Stimulated activated naive B cell treated with anti-CD40 and anti-IgM and Interleukin-4, amounts not matched to agents 10 μg/mL and 1 μg/mL and 100 μg/mL, for 72 hours (primary cell): ENCODE measurements at regions not wholly inside any gene's neighbourhood (a gene's known extent, or its start where the extent isn't known, plus 50 kb on each side); places are given as distances from the start of the nearest gene placed in this dataset.

Source experiments
- ATAC-seq, 2 donors: fragments of 150-1000 bp; cut with Tn5 transposase; replicated peaks; 2 replicates each; pipeline ENCODE4 v1.10.0; 2021; ENCODE audit warnings: moderate library complexity in 1 of 2
- DNase-seq: peaks from one replicate; pipeline ENCODE4 v3.0.0; 2021
- H3K27ac Mint-ChIP-seq: one replicate; pipeline ENCODE4 v1.8.0; 2022; ENCODE audit warnings: mild to moderate bottlenecking, mixed read lengths
- H3K27me3 Mint-ChIP-seq, 2 donors: one replicate each; pipeline ENCODE4 v1.8.0; 2022; ENCODE audit warnings: mixed read lengths in 2 of 2
- H3K36me3 Mint-ChIP-seq, 2 donors: one replicate each; pipeline ENCODE4 v1.8.0; 2022; ENCODE audit warnings: mixed read lengths in 2 of 2, mild to moderate bottlenecking in 1 of 2
- H3K4me1 Mint-ChIP-seq, 2 donors: one replicate each; pipeline ENCODE4 v1.8.0; 2022; ENCODE audit warnings: mixed read lengths in 2 of 2, mild to moderate bottlenecking in 1 of 2
- H3K4me3 Mint-ChIP-seq, 2 donors: one replicate each; pipeline ENCODE4 v1.8.0; 2022; ENCODE audit warnings: mild to moderate bottlenecking in 2 of 2, mixed read lengths in 2 of 2, moderate library complexity in 1 of 2
- H3K9me3 Mint-ChIP-seq, 2 donors: one replicate each; pipeline ENCODE4 v1.8.0; 2022; ENCODE audit warnings: mixed read lengths in 2 of 2, mild to moderate bottlenecking in 1 of 2

GRCh38 chr16:49020436-49020835 is 261.2 kb downstream of the CBLN1 start:
- Mint-ChIP-seq H3K9me3 (peaks cover 2 to 7% of the 10 kb centered on the region in 2 donors), H3K36me3 (no peaks in the 10 kb centered on the region), H3K4me3 (no peak overlapping the region), H3K27me3 (peaks cover 16 to 23% of the 10 kb centered on the region in 2 donors), H3K27ac (no peak overlapping the region), H3K4me1 (peaks cover 0 to 1% of the 10 kb centered on the region in 2 donors)
- DNase-seq (no peak), ATAC-seq (no peak)

- H3K4me3 Mint-ChIP-seq = no peak overlapping the region
- peaks cover 16 to 24% of the 10 kb centered on the region in 2 donors for H3K27me3 Mint-ChIP-seq
- H3K36me3 Mint-ChIP-seq = no peaks in the 10 kb centered on the region
- peaks cover 2 to 7% of the 10 kb centered on the region in 2 donors for H3K9me3 Mint-ChIP-seq
- H3K4me1 Mint-ChIP-seq = peaks cover 0 to 1% of the 10 kb centered on the region in 2 donors
- DNase-seq = no peak
- no peak overlapping the region for H3K27ac Mint-ChIP-seq
- no peak for ATAC-seq
These were observed 261.8 kb downstream of the CBLN1 start for GRCh38 chr16:49019831-49020230.

DNA sequence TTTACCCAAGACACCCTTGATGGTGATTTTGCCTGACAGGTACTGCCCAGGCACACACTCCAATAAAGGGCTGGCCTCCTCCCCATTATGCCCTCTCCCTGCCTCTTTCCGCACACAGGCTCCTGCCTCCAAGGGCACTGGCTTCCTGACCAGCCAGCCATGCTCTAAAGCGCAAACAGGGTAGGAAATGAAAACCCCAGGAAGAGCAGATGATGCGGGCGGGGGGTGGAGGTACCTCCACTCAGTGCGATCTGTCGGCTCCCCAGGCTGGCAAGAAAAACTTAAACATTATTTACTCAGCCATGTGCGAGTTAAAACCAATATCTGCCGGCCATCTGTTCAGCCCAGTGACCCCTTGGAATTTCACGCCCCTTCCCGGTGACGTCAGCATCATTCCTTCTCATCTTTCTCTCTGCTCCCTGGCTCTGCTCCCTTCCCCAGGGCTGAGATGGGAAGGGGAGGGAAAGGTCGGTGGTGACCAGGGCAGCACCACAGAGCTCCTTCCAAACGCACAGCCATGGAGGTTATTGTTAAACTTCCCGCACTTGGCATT is 262.5 kb downstream of the CBLN1 start:
- no peaks in the 10 kb centered on the region for H3K36me3 Mint-ChIP-seq
- H3K27me3 Mint-ChIP-seq = peaks cover 22 to 28% of the 10 kb centered on the region in 2 donors
- ATAC-seq (no peak), DNase-seq (no peak)
- no peak overlapping the region for H3K27ac Mint-ChIP-seq
- H3K9me3 Mint-ChIP-seq = peaks cover 2 to 7% of the 10 kb centered on the region in 2 donors
- H3K4me3 Mint-ChIP-seq = no peak overlapping the region
- H3K4me1 Mint-ChIP-seq = peaks cover 0 to 1% of the 10 kb centered on the region in 2 donors

GRCh38 chr16:49018259-49018931 is 263.2 kb downstream of the CBLN1 start:
- Mint-ChIP-seq H3K27me3 (peaks cover 20% of the 10 kb centered on the region in 2 donors), H3K9me3 (peaks cover 3 to 7% of the 10 kb centered on the region in 2 donors), H3K4me1 (peaks cover 0 to 1% of the 10 kb centered on the region in 2 donors), H3K27ac (no peak overlapping the region), H3K36me3 (no peaks in the 10 kb centered on the region), H3K4me3 (no peak overlapping the region)
- no peak for DNase-seq
- ATAC-seq = no peak

- DNase-seq (no peak), ATAC-seq (no peak)
- Mint-ChIP-seq H3K4me1 (peaks cover 0 to 1% of the 10 kb centered on the region in 2 donors), H3K27ac (no peak overlapping the region), H3K27me3 (peaks cover 16 to 17% of the 10 kb centered on the region in 2 donors), H3K36me3 (no peaks in the 10 kb centered on the region), H3K9me3 (peaks cover 2 to 7% of the 10 kb centered on the region in 2 donors), H3K4me3 (no peak overlapping the region)
These were observed 264.1 kb downstream of the CBLN1 start for GRCh38 chr16:49017501-49017900.

DNA sequence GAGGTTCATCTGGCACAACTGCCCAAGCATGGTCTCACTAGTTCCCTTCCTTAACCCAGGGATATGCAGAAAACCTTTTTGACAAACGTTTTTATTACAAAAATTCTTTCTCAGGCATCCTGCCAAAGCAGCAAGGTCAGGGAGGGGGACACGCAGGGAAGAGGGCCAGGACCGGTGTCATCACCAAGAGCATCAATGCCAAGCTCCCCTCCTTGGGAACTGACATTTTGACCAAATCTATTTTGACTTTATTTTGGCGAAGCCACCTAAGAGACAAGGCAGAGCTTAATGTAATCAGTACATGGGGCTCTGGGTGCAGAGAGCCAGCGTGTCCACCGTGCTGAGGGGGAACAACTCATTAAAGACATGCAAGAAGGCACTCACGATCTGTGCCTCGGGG is 265.2 kb downstream of the CBLN1 start:
- H3K4me1 Mint-ChIP-seq = peaks cover 0 to 1% of the 10 kb centered on the region in 2 donors
- DNase-seq (no peak), ATAC-seq (no peak)
- H3K4me3 Mint-ChIP-seq = no peak overlapping the region
- H3K27ac Mint-ChIP-seq = no peak overlapping the region
- peaks cover 3 to 7% of the 10 kb centered on the region in 2 donors for H3K9me3 Mint-ChIP-seq
- peaks cover 16 to 17% of the 10 kb centered on the region in 2 donors for H3K27me3 Mint-ChIP-seq
- no peaks in the 10 kb centered on the region for H3K36me3 Mint-ChIP-seq

DNA sequence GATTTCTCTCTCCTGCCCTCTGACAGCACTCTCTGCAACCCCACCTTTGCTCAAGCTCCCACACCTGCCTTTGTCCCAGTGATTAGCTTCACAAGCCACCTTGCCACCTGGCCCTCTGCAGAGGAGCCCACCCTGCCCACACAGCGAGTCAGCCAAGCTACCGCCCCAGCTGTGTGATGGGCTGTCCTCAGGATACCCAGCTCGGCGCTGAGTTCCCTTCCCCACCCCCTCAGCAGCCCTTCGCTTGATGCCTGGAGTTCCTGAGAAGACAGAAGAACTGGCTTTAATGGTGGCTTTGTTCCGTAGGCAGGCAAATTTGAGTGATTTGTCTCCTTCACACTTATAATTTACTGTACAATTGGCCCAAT is 266.4 kb downstream of the CBLN1 start:
- Mint-ChIP-seq H3K9me3 (peaks cover 3 to 7% of the 10 kb centered on the region in 2 donors), H3K27me3 (peaks cover 16 to 22% of the 10 kb centered on the region in 2 donors), H3K4me3 (no peak overlapping the region), H3K36me3 (no peaks in the 10 kb centered on the region), H3K27ac (no peak overlapping the region), H3K4me1 (peaks cover 0 to 1% of the 10 kb centered on the region in 2 donors)
- no peak for DNase-seq
- ATAC-seq = no peak

DNA sequence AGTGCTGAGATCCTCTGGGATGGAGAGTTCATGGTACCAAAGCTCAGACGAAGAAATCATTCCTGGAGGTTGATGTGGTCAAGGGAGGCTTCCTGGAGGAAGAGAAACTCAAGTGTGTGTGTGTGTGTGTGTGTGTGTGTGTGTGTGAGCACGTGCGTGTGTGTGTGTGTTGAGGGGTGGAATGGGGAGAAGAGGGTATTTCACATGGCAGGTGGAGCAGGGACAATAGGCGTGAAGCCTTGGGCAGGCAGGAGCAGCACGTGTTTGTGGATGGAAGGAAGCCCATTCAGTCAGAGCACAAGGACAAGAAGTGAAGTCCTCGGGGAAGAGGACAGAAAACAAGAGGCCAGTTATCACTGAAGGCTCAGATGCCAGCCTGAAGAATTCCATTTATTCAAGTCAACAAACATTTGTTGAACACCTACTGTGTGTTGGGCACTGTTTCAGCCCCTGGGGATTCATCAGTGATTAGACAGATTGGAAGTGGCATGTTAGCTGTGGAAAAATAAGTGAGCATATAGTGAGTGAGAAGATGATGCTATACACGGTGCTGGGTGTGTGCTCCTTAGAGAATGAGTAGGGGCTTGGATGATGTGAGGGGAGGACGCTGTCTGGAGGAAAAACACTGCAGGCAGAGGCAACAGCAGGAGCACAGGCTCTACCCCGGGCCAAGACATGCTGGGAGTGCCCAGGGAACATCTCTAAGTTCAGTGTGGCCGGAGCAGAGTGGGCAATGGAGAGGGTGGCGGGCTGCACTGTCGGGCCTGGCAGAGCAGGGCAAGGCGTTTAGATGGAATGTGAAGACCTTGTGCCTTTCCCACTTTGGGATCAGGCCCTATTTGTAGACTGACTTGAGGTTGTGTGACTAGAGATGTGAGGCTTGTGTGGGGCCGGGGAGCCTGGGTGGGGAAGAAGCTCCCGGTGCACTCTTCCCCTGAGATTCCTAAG is 267.1 kb downstream of the CBLN1 start:
- DNase-seq (no peak), ATAC-seq (no peak)
- Mint-ChIP-seq H3K27ac (no peak overlapping the region), H3K27me3 (peaks cover 10 to 17% of the 10 kb centered on the region in 2 donors), H3K4me3 (no peak overlapping the region), H3K36me3 (no peaks in the 10 kb centered on the region), H3K9me3 (peaks cover 3% of the 10 kb centered on the region in 2 donors), H3K4me1 (peaks cover 0 to 1% of the 10 kb centered on the region in 2 donors)

DNA sequence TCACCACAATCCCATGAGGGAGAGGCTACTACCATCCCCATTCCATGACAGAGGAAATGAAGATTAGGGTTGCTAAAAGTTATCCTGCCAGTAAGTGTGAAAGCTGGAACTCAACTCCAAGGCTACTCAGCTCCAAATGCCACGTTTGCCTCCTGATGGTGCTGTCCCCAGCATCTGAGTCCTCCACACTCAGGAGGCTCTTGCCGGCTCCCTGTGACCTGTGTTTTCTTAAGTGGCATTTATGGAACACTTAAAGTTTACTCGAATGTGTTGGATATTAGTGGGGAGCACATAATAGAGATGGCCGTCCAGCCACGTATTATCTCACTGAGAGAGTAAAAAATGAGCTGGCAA is 267.9 kb downstream of the CBLN1 start:
- no peak for ATAC-seq
- peaks cover 0 to 3% of the 10 kb centered on the region in 2 donors for H3K9me3 Mint-ChIP-seq
- no peak for DNase-seq
- H3K27ac Mint-ChIP-seq = no peak overlapping the region
- no peaks in the 10 kb centered on the region for H3K36me3 Mint-ChIP-seq
- H3K4me1 Mint-ChIP-seq = no peaks in the 10 kb centered on the region
- H3K27me3 Mint-ChIP-seq = peaks cover 5 to 14% of the 10 kb centered on the region in 2 donors
- no peak overlapping the region for H3K4me3 Mint-ChIP-seq

DNA sequence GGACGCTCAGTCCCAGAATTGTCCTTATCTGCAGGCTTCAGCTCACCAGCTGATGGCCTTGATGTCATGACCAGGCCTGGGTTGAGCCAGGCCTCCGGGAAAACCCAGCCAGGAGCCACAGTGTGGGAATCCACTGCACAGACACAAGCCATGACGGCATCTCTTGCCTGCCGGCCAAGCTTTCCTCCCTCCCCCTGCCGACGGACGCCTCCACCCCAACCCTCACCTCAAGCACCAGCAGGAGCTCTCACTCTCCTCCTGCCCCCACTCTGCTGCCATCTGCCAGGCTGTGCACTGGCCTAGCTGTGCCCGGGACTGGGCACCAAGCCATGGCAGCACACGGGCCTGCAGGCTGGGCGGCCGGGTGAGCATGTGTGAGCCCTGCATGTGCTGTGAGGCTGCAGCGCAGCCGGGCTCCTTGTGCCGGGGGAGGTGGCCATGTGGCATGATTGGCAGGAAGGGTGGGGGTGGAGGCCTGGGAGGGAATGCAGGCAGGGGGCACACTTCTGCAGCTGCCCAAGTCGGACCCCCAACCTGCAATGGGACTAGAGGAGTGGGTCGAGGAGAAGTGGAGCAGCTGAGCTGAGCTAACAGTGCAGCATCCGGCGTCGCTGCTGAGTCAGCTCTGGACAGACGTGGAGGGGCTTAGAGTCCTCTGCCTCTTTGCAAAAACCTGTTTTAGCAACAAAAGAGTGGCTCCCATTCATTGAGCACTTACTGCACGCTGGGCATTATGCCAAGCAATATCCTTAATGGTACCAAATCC is 268.5 kb downstream of the CBLN1 start:
- Mint-ChIP-seq H3K27ac (no peak overlapping the region), H3K27me3 (peaks cover 5 to 14% of the 10 kb centered on the region in 2 donors), H3K36me3 (no peaks in the 10 kb centered on the region)

GRCh38 chr16:49011901-49012300 is 269.7 kb downstream of the CBLN1 start:
- DNase-seq = no peak
- H3K4me3 Mint-ChIP-seq = no peak overlapping the region
- H3K27me3 Mint-ChIP-seq = peaks cover 5 to 14% of the 10 kb centered on the region in 2 donors
- ATAC-seq = no peak
- no peaks in the 10 kb centered on the region for H3K4me1 Mint-ChIP-seq
- H3K36me3 Mint-ChIP-seq = no peaks in the 10 kb centered on the region
- H3K9me3 Mint-ChIP-seq = peaks cover 0 to 6% of the 10 kb centered on the region in 2 donors
- no peak overlapping the region for H3K27ac Mint-ChIP-seq

More for the DNA sequence above, 268.5 kb downstream of the CBLN1 start:
- DNase-seq = no peak
- no peaks in the 10 kb centered on the region for H3K4me1 Mint-ChIP-seq
- peaks cover 0 to 3% of the 10 kb centered on the region in 2 donors for H3K9me3 Mint-ChIP-seq
- H3K4me3 Mint-ChIP-seq = no peak overlapping the region
- no peak for ATAC-seq

GRCh38 chr16:49010879-49011278 is 270.8 kb downstream of the CBLN1 start:
- H3K4me1 Mint-ChIP-seq = no peaks in the 10 kb centered on the region

GRCh38 chr16:49010396-49010795 is 271.2 kb downstream of the CBLN1 start:
- DNase-seq (no peak), ATAC-seq (no peak)
- Mint-ChIP-seq H3K27me3 (peaks cover 5 to 14% of the 10 kb centered on the region in 2 donors), H3K4me1 (no peaks in the 10 kb centered on the region), H3K9me3 (peaks cover 3 to 7% of the 10 kb centered on the region in 2 donors), H3K36me3 (no peaks in the 10 kb centered on the region), H3K4me3 (no peak overlapping the region), H3K27ac (no peak overlapping the region)

More at GRCh38 chr16:49010879-49011278, 270.8 kb downstream of the CBLN1 start:
- Mint-ChIP-seq H3K27me3 (peaks cover 5 to 14% of the 10 kb centered on the region in 2 donors), H3K36me3 (no peaks in the 10 kb centered on the region), H3K27ac (no peak overlapping the region), H3K9me3 (peaks cover 3 to 6% of the 10 kb centered on the region in 2 donors), H3K4me3 (no peak overlapping the region)
- ATAC-seq = no peak
- DNase-seq = no peak

DNA sequence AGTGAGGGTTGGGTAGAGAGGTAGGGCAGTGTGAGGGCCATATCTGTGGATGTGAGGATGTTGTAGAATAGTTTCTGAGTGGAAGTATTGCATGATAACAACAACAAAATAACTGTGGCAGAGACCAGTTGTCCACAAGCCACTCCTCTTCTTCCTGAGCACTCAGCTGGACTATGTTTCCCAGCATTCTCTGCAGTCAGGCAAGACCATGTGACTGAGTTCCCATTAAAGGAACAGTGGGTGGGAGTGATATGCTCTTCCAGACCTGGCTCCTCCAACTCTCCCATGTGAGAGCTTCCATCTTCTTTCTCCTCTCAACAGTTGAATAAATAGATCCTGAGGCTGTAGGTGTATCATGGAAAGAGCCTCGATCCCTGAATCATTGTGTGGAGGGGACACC is 272.4 kb downstream of the CBLN1 start:
- Mint-ChIP-seq H3K36me3 (no peaks in the 10 kb centered on the region), H3K4me3 (no peak overlapping the region), H3K27me3 (peaks cover 0 to 8% of the 10 kb centered on the region in 2 donors), H3K4me1 (no peaks in the 10 kb centered on the region), H3K27ac (no peak overlapping the region), H3K9me3 (peaks cover 8% of the 10 kb centered on the region in 2 donors)
- DNase-seq = no peak
- ATAC-seq = no peak
